IMR-90 (cell line): ENCODE measurements at regions not wholly inside any gene's neighbourhood (a gene's known extent, or its start where the extent isn't known, plus 50 kb on each side); places are given as distances from the start of the nearest gene placed in this dataset.

Experiments used
- ATAC-seq: fragments of 200-7000 bp; cut with Tn5 transposase; 2 replicates; pipeline ENCODE4 v1.9.1; 2020; ENCODE audit warnings: low read depth, mild to moderate bottlenecking, moderate library complexity
- BruUV-seq: library from RNA; stranded (reverse); fragments of 400-500 nt; replicated peaks from 2 replicates; lab custom pipeline; 2021; lab: Mats Ljungman, UMichigan
- CTCF ChIA-PET: fragments of 300-600 bp; formaldehyde crosslinking; extraction: SDS; loops from one replicate; lab custom pipeline; 2021; ENCODE audit warnings: antibody characterized with exemption; lab: Yijun Ruan, JAX
- POLR2A ChIA-PET: fragments of 300-600 bp; sonication (Branson Sonifier 250); formaldehyde crosslinking; loops from one replicate; lab custom pipeline; 2022; ENCODE audit warnings: antibody characterized with exemption; ENCODE audit not compliant: unreplicated experiment; lab: Charles Lee
- DNase-seq: peaks from one replicate; pipeline ENCODE4 v3.0.0; 2013
- H2AFZ ChIP-seq: replicated peaks from 2 replicates; pipeline ENCODE3; 2013; ENCODE audit warnings: low read length, mild to moderate bottlenecking; ENCODE audit not compliant: poor library complexity
- H2AK5ac ChIP-seq: 2 replicates; pipeline ENCODE4 v1.6.1; 2013; ENCODE audit warnings: low read depth, low read length, inconsistent platforms
- H2AK9ac ChIP-seq: replicated peaks from 2 replicates; pipeline ENCODE3; 2013; ENCODE audit warnings: mild to moderate bottlenecking, low read depth, low read length, moderate library complexity; ENCODE audit not compliant: poor library complexity
- H2BK120ac ChIP-seq: 2 replicates; pipeline ENCODE4 v1.6.1; 2013; ENCODE audit warnings: low read depth, low read length, inconsistent platforms
- H2BK15ac ChIP-seq: 3 replicates; pipeline ENCODE4 v1.6.1; 2013; ENCODE audit warnings: low read depth, low read length, inconsistent platforms
- H2BK20ac ChIP-seq: 2 replicates; pipeline ENCODE4 v1.6.1; 2013; ENCODE audit warnings: low read depth, mild to moderate bottlenecking, inconsistent platforms, low read length, moderate library complexity
- H2BK5ac ChIP-seq: 2 replicates; pipeline ENCODE4 v1.6.1; 2013; ENCODE audit warnings: mild to moderate bottlenecking, low read depth, low read length, inconsistent platforms; ENCODE audit not compliant: poor library complexity, severe bottlenecking
- H3K14ac ChIP-seq: replicated peaks from 2 replicates; pipeline ENCODE4 v1.6.1; 2013; ENCODE audit warnings: low read depth, low read length, inconsistent platforms
- H3K18ac ChIP-seq: 2 replicates; pipeline ENCODE4 v1.6.1; 2013; ENCODE audit warnings: low read depth, low read length, control low read depth
- H3K23ac ChIP-seq: 2 replicates; pipeline ENCODE4 v1.6.1; 2013; ENCODE audit warnings: low read depth, low read length, inconsistent platforms
- H3K27ac ChIP-seq: 2 replicates; pipeline ENCODE4 v1.5.1; 2013; ENCODE audit warnings: mild to moderate bottlenecking, control low read depth, low read length; ENCODE audit not compliant: insufficient read depth
- H3K27me3 ChIP-seq: 2 replicates; pipeline ENCODE4 v1.6.1; 2013; ENCODE audit warnings: low read length; ENCODE audit not compliant: control insufficient read depth, insufficient read depth
- H3K36me3 ChIP-seq: 2 replicates; pipeline ENCODE4 v1.6.1; 2013; ENCODE audit warnings: low read length, mixed read lengths; ENCODE audit not compliant: control insufficient read depth, insufficient read depth
- H3K4ac ChIP-seq: 2 replicates; pipeline ENCODE4 v1.6.1; 2013; ENCODE audit warnings: low read depth, low read length, inconsistent platforms
- H3K4me1 ChIP-seq: 2 replicates; pipeline ENCODE4 v1.6.1; 2013; ENCODE audit warnings: low read length, mixed read lengths; ENCODE audit not compliant: control insufficient read depth, insufficient read depth
- H3K4me2 ChIP-seq: 2 replicates; pipeline ENCODE4 v1.6.1; 2013; ENCODE audit warnings: low read depth, mild to moderate bottlenecking, control low read depth, low read length, moderate library complexity
- H3K4me3 ChIP-seq: 2 replicates; pipeline ENCODE4 v1.5.1; 2013; ENCODE audit warnings: low read depth, mild to moderate bottlenecking, control low read depth, low read length, moderate library complexity; ENCODE audit not compliant: insufficient read depth
- H3K56ac ChIP-seq: 2 replicates; pipeline ENCODE4 v1.6.1; 2013; ENCODE audit warnings: low read length, inconsistent platforms; ENCODE audit not compliant: insufficient read depth; ENCODE audit errors: extremely low read depth
- H3K79me1 ChIP-seq, 2 experiments: 2 replicates each; pipeline ENCODE4 v1.6.1; 2013; ENCODE audit warnings: low read length in 2 of 2, inconsistent platforms in 1 of 2, low read depth in 1 of 2
- H3K9ac ChIP-seq: 2 replicates; pipeline ENCODE4 v1.6.1; 2013; ENCODE audit warnings: low read depth, low read length, control low read depth
- H3K9me1 ChIP-seq: 2 replicates; pipeline ENCODE4 v1.6.1; 2013; ENCODE audit warnings: low read length, inconsistent platforms; ENCODE audit not compliant: insufficient read depth
- H3K9me3 ChIP-seq: 2 replicates; pipeline ENCODE4 v1.6.1; 2013; ENCODE audit warnings: low read length; ENCODE audit not compliant: control insufficient read depth, insufficient read depth
- H4K20me1 ChIP-seq: 2 replicates; pipeline ENCODE4 v1.6.1; 2013; ENCODE audit warnings: low read length, inconsistent platforms; ENCODE audit not compliant: insufficient read depth
- H4K5ac ChIP-seq: 2 replicates; pipeline ENCODE4 v1.6.1; 2013; ENCODE audit warnings: mild to moderate bottlenecking, low read depth, low read length, control low read depth
- H4K8ac ChIP-seq, 2 experiments: 2 replicates each; pipeline ENCODE4 v1.6.1; 2013; ENCODE audit warnings: low read depth in 2 of 2, low read length in 2 of 2, control low read depth in 1 of 2, inconsistent platforms in 1 of 2
- H4K91ac ChIP-seq: 2 replicates; pipeline ENCODE4 v1.6.1; 2013; ENCODE audit warnings: low read depth, low read length, inconsistent platforms; ENCODE audit not compliant: insufficient read depth
- BHLHE40 ChIP-seq: fragments of 150-350 bp; IDR thresholded peaks from 2 replicates; pipeline ENCODE4 v1.6.1; 2016; ENCODE audit warnings: mild to moderate bottlenecking, low read depth, low read length
- FOS ChIP-seq: fragments of 150-350 bp; IDR thresholded peaks from 2 replicates; pipeline ENCODE4 v1.6.1; 2016; ENCODE audit warnings: low read depth, low read length
- MAZ ChIP-seq: IDR thresholded peaks from 2 replicates; pipeline ENCODE4 v1.6.1; 2012; ENCODE audit warnings: low read depth, mild to moderate bottlenecking, low read length, improper control_type of control experiment, moderate library complexity, borderline replicate concordance
- NFE2L2 ChIP-seq: fragments of 150-350 bp; IDR thresholded peaks from 2 replicates; pipeline ENCODE4 v1.6.1; 2016; ENCODE audit warnings: low read depth, mild to moderate bottlenecking, low read length
- POLR2A ChIP-seq: IDR thresholded peaks from 2 replicates; pipeline ENCODE4 v1.6.1; 2012; ENCODE audit warnings: mild to moderate bottlenecking, low read depth, low read length
- RAD21 ChIP-seq: IDR thresholded peaks from 2 replicates; pipeline ENCODE4 v1.6.1; 2012; ENCODE audit warnings: low read length, improper control_type of control experiment
- RFX5 ChIP-seq: IDR thresholded peaks from 2 replicates; pipeline ENCODE4 v1.8.0; 2012; ENCODE audit warnings: low read depth, mild to moderate bottlenecking, low read length, moderate library complexity
- WGBS, 2 experiments: methylation state at CpG; one replicate each; pipeline versions ENCODE4 v1.1.5 to v1.1.7; 2013; ENCODE audit warnings: missing lambda C conversion rate in 2 of 2; ENCODE audit not compliant: insufficient read length in 1 of 2; ENCODE audit errors: extremely low coverage in 2 of 2; 5-methylcytosine and 5-hydroxymethylcytosine counted together
- dilution Hi-C: fragments of 300-500 bp; cut with HindIII; formaldehyde crosslinking; loops from one replicate; pipeline ENCODE4 v1.14.3; 2018; ENCODE audit warnings: low sequenced_read_pairs; ENCODE audit not compliant: unreplicated experiment
- in situ Hi-C: fragments of 300-500 bp; cut with MboI; formaldehyde crosslinking; loops from 3 replicates; pipeline ENCODE4 v1.14.3; 2019; ENCODE audit warnings: low sequenced_read_pairs, inconsistent platforms, mixed read lengths
- intact Hi-C: fragments of 100-400 bp; cut with micrococcal nuclease; formaldehyde crosslinking; loops from 2 replicates; pipeline ENCODE4 v1.10.0; 2022
- TF ChIP-seq, protein P1 (sequence below): conservative IDR thresholded peaks from 2 replicates; pipeline ENCODE4 v1.5.1; 2012; ENCODE audit warnings: mild to moderate bottlenecking, low read depth, low read length, improper control_type of control experiment
- TF ChIP-seq, protein P2 (sequence below): fragments of 150-350 bp; IDR thresholded peaks from 2 replicates; pipeline ENCODE4 v1.6.1; 2017; ENCODE audit warnings: mild to moderate bottlenecking, antibody characterized with exemption, low read length, low read depth

DNA sequence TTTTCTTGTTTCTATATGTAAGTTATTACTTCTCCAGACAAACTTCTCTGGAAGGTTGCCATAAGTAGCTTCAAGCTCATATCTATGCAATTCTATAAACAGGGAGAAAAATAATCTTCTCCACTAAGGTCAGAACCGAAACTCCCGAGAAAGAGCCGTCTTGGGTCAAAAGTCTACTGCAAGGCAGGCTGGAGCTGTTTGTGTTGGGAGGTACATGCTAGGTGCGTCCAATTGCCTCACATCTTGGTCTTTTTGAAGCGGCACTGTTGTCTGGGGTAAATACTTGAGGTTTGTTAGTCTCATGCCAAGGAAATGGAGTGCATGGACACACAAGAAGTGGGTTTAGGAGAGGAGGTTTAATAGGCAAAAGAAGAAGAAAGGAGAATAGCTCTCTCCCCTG is 674.7 kb upstream of the TMEM132C start:
- Histone ChIP-seq H3K36me3 (no peaks in the 10 kb centered on the region), H2BK20ac (no peak overlapping the region), H2BK15ac (no peak overlapping the region), H3K27ac (no peak overlapping the region), H3K27me3 (no peaks in the 10 kb centered on the region), H3K4me2 (no peak overlapping the region), H2AK5ac (no peak overlapping the region), H2AK9ac (no peak overlapping the region), H4K20me1 (no peaks in the 10 kb centered on the region), H4K5ac (no peak overlapping the region), H3K23ac (no peak overlapping the region), H3K18ac (no peak overlapping the region; the same call in 1 of the 2 replicates), H3K9ac (no peak overlapping the region), H3K56ac (no peak overlapping the region), H2BK120ac (no peak overlapping the region), H4K91ac (no peak overlapping the region), H3K14ac (no peak overlapping the region), H3K9me1 (no peaks in the 10 kb centered on the region), H2BK5ac (no peak overlapping the region), H3K4me3 (no peak overlapping the region), H3K4ac (no peak overlapping the region), H3K79me1 (no peaks in the 10 kb centered on the region), H3K9me3 (no peaks in the 10 kb centered on the region), H3K4me1 (peaks cover 3% of the 10 kb centered on the region; the same call in 1 of the 2 replicates), H4K8ac (no peak overlapping the region), H2AFZ (no peak overlapping the region)
- no TSS peak for BruUV-seq
- TF ChIP-seq RAD21 (no peak), POLR2A (no peak), FOS (no peak), NFE2L2 (no peak), BHLHE40 (no peak), MAZ (no peak), RFX5 (no peak)
- TF ChIP-seq, protein P1, sequence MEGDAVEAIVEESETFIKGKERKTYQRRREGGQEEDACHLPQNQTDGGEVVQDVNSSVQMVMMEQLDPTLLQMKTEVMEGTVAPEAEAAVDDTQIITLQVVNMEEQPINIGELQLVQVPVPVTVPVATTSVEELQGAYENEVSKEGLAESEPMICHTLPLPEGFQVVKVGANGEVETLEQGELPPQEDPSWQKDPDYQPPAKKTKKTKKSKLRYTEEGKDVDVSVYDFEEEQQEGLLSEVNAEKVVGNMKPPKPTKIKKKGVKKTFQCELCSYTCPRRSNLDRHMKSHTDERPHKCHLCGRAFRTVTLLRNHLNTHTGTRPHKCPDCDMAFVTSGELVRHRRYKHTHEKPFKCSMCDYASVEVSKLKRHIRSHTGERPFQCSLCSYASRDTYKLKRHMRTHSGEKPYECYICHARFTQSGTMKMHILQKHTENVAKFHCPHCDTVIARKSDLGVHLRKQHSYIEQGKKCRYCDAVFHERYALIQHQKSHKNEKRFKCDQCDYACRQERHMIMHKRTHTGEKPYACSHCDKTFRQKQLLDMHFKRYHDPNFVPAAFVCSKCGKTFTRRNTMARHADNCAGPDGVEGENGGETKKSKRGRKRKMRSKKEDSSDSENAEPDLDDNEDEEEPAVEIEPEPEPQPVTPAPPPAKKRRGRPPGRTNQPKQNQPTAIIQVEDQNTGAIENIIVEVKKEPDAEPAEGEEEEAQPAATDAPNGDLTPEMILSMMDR: no peak
- TF ChIP-seq, protein P2, sequence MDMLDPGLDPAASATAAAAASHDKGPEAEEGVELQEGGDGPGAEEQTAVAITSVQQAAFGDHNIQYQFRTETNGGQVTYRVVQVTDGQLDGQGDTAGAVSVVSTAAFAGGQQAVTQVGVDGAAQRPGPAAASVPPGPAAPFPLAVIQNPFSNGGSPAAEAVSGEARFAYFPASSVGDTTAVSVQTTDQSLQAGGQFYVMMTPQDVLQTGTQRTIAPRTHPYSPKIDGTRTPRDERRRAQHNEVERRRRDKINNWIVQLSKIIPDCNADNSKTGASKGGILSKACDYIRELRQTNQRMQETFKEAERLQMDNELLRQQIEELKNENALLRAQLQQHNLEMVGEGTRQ: no peak
- no peak for DNase-seq
- in situ Hi-C loops (no loop called here), dilution Hi-C loops (no loop called here), intact Hi-C loops (no loop called here)
- ChIA-PET CTCF (interaction anchor here (0.6 to 1.2 kb wide), 4 partner anchors 11 to 959 kb away, joined by 3 to 5 read pairs (median 4); no protein-coding TSS in a partner anchor), POLR2A (no interaction called here)
- no peak for ATAC-seq
- no CpG with 5 or more reads among the region's 5 CpGs for WGBS, 2 experiments
